SK-N-MC (cell line): ENCODE measurements at regions not wholly inside any gene's neighbourhood (a gene's known extent, or its start where the extent isn't known, plus 50 kb on each side); places are given as distances from the start of the nearest gene placed in this dataset.

ENCODE experiments used
- DNase-seq: peaks from one replicate; pipeline ENCODE4 v3.0.0-alpha.2; 2011; ENCODE audit warnings: low read depth, low spot score
- H3K27ac ChIP-seq: fragments of 200-600 bp; sonication (generic); 2 replicates; pipeline ENCODE4 v1.5.1; 2016; ENCODE audit warnings: mixed run types
- H3K36me3 ChIP-seq: fragments of 200-600 bp; sonication (generic); 2 replicates; pipeline ENCODE4 v1.6.1; 2017; ENCODE audit warnings: antibody characterized with exemption, low read length, mixed read lengths; ENCODE audit not compliant: insufficient read depth
- H3K4me3 ChIP-seq: fragments of 200-600 bp; sonication (generic); 2 replicates; pipeline ENCODE4 v1.5.1; 2016
- H3K9ac ChIP-seq: fragments of 200-600 bp; sonication (generic); 2 replicates; pipeline ENCODE4 v1.8.0; 2017; ENCODE audit warnings: mixed run types, mixed read lengths; ENCODE audit not compliant: insufficient read length
- H3K9me3 ChIP-seq: fragments of 200-600 bp; sonication (generic); 2 replicates; pipeline ENCODE4 v1.6.1; 2017; ENCODE audit warnings: low read depth, mild to moderate bottlenecking, antibody characterized with exemption, low read length, moderate library complexity, mixed read lengths
- EZH2 ChIP-seq: fragments of 200-600 bp; sonication (generic); IDR thresholded peaks from one replicate; pipeline ENCODE4 v1.6.1; 2017; ENCODE audit warnings: antibody characterized with exemption
- FOXP2 ChIP-seq: optimal IDR thresholded peaks from 2 replicates; pipeline ENCODE3; 2011; ENCODE audit warnings: mild to moderate bottlenecking, moderate library complexity; ENCODE audit not compliant: insufficient read depth; ENCODE audit errors: extremely low read length, control extremely low read depth
- POLR2AphosphoS5 ChIP-seq: IDR thresholded peaks from 2 replicates; pipeline ENCODE4 v1.6.1; 2012; ENCODE audit warnings: mild to moderate bottlenecking, low read depth, low read length, borderline replicate concordance

DNA sequence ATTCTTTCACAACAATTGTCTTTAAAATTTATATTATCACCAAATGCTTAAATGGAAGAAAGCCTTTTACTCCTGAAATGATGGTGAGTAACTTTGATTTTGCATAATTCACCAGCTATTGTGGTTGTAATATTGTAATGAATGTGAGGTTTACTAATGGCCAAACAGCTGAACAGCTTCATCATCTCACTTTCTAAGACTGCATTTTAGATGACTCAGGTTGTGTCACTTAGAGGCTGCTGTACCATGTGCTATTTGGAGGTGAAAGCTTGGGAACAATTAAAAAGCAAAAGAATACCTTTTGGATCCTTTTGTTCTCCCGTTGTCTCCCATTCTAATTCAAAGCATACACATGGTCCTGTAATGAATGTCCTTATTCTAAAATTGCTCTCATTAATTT lies 604.0 kb upstream of the PFKP start:
- H3K27ac ChIP-seq, result no peak overlapping the region
- no peak overlapping the region for H3K9ac ChIP-seq
- DNase-seq, result no peak
- TF ChIP-seq POLR2AphosphoS5, result no peak
- no peak for TF ChIP-seq FOXP2
- no peak for TF ChIP-seq EZH2
- no peaks in the 10 kb centered on the region for H3K36me3 ChIP-seq
- no peaks in the 10 kb centered on the region for H3K9me3 ChIP-seq
- no peak overlapping the region for H3K4me3 ChIP-seq

DNA sequence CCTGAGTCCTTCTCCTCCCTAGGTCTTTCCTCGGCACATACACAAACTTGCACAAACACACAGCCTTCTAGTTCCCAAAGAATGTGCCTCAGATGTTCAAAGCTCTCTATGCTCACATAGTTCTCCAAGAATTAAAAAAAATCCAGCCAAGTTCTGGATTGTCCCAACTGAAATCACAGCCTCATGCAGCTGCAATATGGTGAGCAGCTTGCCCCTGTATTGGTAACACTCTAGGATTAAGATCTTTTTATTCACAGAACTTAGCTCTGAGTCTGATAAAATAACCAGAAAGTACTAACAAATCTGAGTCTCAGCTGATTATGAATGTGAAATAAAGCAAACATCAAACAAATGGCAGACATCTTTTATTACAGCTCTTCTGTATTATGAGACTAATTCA lies 604.8 kb upstream of the PFKP start:
- no peak for TF ChIP-seq POLR2AphosphoS5
- no peak for TF ChIP-seq FOXP2
- TF ChIP-seq EZH2, result no peak
- H3K27ac ChIP-seq, result no peak overlapping the region

DNA sequence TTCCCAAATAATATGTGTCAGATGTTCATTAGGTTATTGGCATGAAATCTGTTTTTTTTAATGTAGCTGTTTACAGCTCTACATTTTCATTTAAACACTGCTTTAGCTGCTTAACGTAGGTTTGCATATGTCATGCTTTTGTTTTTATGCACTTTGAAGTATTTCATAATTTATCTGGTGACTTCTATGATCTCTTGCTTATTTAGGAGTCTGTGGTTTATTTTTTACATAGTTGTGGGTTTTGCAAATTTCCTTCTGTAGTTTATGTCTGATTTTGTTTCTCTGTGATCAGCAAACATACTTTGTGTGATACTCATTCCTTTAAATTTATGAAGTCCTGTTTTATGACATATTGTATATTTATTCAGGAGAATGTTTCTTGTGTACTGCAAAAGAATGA lies 606.5 kb upstream of the PFKP start:
- 0 out of 2 replicates have a peak overlapping the region, but pooled peaks have one; percentile 31 for H3K27ac ChIP-seq
- DNase-seq, result no peak
- H3K9ac ChIP-seq, result no peak overlapping the region
- H3K9me3 ChIP-seq, result no peaks in the 10 kb centered on the region
- TF ChIP-seq EZH2 (no peak), FOXP2 (no peak), POLR2AphosphoS5 (no peak)
- no peak overlapping the region for H3K4me3 ChIP-seq
- H3K36me3 ChIP-seq, result no peaks in the 10 kb centered on the region

More for the DNA sequence above, 604.8 kb upstream of the PFKP start:
- DNase-seq, result no peak
- Histone ChIP-seq H3K36me3 (no peaks in the 10 kb centered on the region), H3K9me3 (no peaks in the 10 kb centered on the region), H3K4me3 (no peak overlapping the region), H3K9ac (no peak overlapping the region)

DNA sequence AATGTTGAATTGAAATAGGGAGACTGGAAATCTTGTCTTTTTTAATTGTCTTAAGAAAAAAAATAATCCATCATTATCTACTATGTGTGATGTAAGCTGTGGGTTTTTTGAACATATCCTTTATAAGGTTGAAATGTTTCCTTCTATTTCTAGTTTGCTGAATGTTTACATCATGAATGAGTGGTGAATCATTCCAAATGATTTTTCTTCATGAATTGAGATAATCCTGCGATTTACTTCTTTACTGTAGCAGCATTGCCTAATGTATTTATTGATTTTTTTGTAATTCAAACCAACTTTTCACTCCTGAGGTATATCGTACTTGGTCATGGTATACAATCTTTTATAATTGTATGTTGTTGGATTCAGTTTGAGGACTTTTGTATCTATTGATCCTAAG lies 607.6 kb upstream of the PFKP start:
- no peak for DNase-seq
- no peak overlapping the region for H3K9ac ChIP-seq

DNA sequence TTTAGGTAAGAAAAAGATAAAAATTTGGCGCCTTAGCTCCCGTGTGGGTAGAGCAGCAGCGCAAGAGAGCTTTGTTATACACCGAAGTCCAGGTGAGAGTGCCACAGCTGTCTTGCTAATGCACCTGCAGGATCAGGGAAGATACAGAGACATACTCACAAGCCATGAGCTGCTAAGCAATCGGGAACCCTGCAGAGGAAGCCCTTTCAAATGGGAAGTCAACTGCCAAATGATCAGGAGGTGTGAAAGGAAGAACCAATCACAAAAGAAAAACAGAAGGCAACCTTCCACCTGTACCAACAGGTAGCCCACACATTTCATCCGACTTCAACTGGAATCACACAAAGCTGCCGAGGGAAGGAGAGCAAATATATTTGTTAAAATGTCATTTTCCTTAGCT lies 610.5 kb upstream of the PFKP start:
- H3K9me3 ChIP-seq, result no peaks in the 10 kb centered on the region
- no peak overlapping the region for H3K9ac ChIP-seq
- TF ChIP-seq EZH2 (no peak), FOXP2 (no peak), POLR2AphosphoS5 (no peak)
- DNase-seq, result no peak
- no peaks in the 10 kb centered on the region for H3K36me3 ChIP-seq
- H3K27ac ChIP-seq, result no peak overlapping the region
- H3K4me3 ChIP-seq, result no peak overlapping the region

More for the DNA sequence above, 607.6 kb upstream of the PFKP start:
- H3K9me3 ChIP-seq, result no peaks in the 10 kb centered on the region
- no peak for TF ChIP-seq FOXP2
- no peak for TF ChIP-seq EZH2
- no peak overlapping the region for H3K27ac ChIP-seq
- H3K36me3 ChIP-seq, result no peaks in the 10 kb centered on the region
- no peak overlapping the region for H3K4me3 ChIP-seq

DNA sequence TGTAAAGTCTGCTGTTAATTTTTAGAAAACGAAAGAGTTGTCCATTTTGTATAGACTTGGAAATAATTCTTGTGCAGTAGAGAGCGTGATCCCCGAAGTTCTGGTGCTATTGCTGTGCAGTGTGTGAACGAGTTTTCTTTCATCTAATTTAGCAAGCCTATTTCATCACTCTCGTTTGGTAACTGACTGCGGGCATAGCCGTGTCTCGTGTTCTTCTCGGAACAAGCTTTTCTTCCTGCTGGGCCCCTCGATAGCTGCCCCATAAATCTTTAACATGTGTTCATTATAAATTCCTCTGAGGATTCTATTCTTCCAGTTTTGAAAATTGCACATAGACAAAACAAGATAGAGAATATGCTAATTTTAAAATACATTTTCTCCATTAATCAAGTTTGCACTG lies 622.0 kb upstream of the PFKP start:
- TF ChIP-seq EZH2 (no peak), POLR2AphosphoS5 (peak; percentile 23; the same call in 1 of the 2 replicates)
- Histone ChIP-seq H3K27ac (peak overlapping the region; percentile 92), H3K36me3 (no peaks in the 10 kb centered on the region), H3K9me3 (no peaks in the 10 kb centered on the region), H3K9ac (peak overlapping the region; percentile 62), H3K4me3 (peak overlapping the region; percentile 64)
- peak; percentile 71 for DNase-seq

DNA sequence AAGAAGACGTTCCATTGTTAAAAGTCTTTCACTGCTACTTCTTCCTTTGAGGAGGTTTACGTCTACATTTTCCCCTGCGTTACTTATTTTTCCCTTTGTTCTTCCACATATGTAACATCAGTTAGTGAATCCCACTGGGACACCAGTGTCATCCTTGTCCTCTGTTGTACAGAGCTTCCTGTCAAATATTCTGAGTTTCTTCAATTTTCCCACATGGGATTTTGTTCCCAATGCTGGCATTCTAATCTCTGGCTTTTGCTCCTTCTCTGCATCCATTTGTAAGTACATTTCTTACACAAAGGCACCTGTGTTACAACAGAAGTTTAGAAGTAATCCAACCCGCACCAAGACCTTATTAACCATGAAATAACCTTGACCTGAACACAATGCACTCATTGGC lies 627.4 kb upstream of the PFKP start:
- no peaks in the 10 kb centered on the region for H3K9me3 ChIP-seq
- no peak overlapping the region for H3K9ac ChIP-seq
- no peaks in the 10 kb centered on the region for H3K36me3 ChIP-seq
- no peak overlapping the region for H3K4me3 ChIP-seq
- no peak for DNase-seq
- TF ChIP-seq POLR2AphosphoS5, result no peak
- TF ChIP-seq FOXP2, result no peak
- no peak for TF ChIP-seq EZH2
- H3K27ac ChIP-seq, result no peak overlapping the region

DNA sequence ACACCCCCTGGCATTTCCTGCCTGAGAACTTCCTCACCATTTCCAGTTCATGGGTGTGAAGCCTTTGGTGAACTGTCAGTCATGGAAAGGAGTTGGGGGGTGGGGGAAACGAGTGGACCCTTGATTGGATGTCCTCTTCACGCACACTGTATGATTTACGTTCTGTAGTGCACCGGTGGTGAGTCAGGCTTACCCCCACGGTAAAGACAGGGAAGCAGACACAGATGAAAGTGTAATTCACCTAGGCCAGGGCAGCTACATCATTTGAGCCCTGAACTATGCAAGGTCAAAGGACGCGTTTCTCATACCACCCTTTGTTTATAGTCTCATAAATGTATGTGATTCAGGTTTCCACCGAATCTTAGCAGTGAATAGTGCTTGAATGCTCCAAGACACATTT lies 628.3 kb upstream of the PFKP start:
- Histone ChIP-seq H3K9ac (no peak overlapping the region), H3K4me3 (no peak overlapping the region), H3K27ac (no peak overlapping the region), H3K36me3 (no peaks in the 10 kb centered on the region), H3K9me3 (no peaks in the 10 kb centered on the region)
- DNase-seq, result no peak
- no peak for TF ChIP-seq FOXP2
- TF ChIP-seq EZH2, result no peak
- no peak for TF ChIP-seq POLR2AphosphoS5

DNA sequence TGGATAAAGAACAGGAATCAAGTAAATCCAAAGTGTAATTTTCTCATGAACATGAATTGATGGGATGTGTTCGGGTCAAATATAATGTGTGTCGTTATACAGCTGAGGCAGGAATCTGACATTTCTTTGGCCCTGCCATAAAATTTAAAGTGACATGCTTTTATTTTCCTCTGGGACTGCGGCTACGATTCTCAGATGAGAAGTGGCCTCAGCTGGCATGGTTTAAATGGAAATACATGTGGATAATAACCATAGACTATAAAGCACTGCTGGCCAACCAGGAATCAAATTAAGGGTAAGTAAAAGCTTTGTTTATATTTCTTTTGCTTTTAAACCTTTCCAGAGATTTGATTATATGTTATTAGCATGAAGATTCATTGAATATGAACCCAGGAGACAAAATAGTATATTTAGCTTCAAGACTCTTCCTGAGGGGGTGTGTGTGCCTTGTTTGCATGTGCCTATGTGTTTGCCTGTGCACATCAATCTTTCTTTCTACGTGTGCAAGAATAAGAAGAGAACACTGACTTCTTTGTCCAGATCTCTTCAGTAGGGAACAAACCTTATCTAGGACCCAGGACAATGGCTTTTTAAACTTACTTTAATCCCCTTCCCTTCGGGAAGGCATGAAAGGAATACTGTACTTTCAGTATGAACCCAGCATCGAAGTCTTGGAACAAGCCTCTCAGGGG lies 629.0 kb upstream of the PFKP start:
- no peaks in the 10 kb centered on the region for H3K9me3 ChIP-seq
- no peak for DNase-seq
- no peak overlapping the region for H3K9ac ChIP-seq
- no peak overlapping the region for H3K4me3 ChIP-seq
- TF ChIP-seq EZH2, result no peak
- TF ChIP-seq POLR2AphosphoS5, result no peak
- TF ChIP-seq FOXP2, result no peak
- H3K27ac ChIP-seq, result no peak overlapping the region
- H3K36me3 ChIP-seq, result no peaks in the 10 kb centered on the region
